ENCODE measurements at regions not wholly inside any gene's neighbourhood (a gene's known extent, or its start where the extent isn't known, plus 50 kb on each side); places are given as distances from the start of the nearest gene placed in this dataset.

GRCh38 chr7:81560708-81561107 is 209.1 kb downstream of the HGF start:
- ATAC-seq, result no peak
- in situ Hi-C loops (cut with HindIII; ENCODE audit: extremely low pct_ligation_motif_present, low pct_unique_long_range_greater_than_20kb), result no loop called here
- H3K27me3 ChIP-seq (ENCODE audit: control insufficient read depth in 1 of 2, insufficient read depth in 2 of 2, low read length in 2 of 2), result no peaks in the 10 kb centered on the region
- no peaks in the 10 kb centered on the region for H3K9me3 ChIP-seq (ENCODE audit: low read length)
- WGBS (ENCODE audit: low lambda C conversion rate), result 34% methylated on average over 5 of the region's 5 CpGs
- no peak for DNase-seq (ENCODE audit: low spot score)
- H2AFZ ChIP-seq (ENCODE audit: low read length), result no peak overlapping the region
- FAIRE-seq, result no peak
- H3K4me1 ChIP-seq (ENCODE audit: insufficient read depth, low read length), result no peaks in the 10 kb centered on the region
- TF ChIP-seq NR0B2 (CRISPR knock-in tag; IDR thresholded peaks at IDR 0.05) (no peak), ZNF430 (CRISPR knock-in tag; IDR thresholded peaks at IDR 0.05) (no peak), TAF1 (CRISPR knock-in tag; IDR thresholded peaks at IDR 0.05) (no peak), ZNF747 (CRISPR knock-in tag; IDR thresholded peaks at IDR 0.05; ENCODE audit: borderline replicate concordance) (no peak), EEA1 (CRISPR knock-in tag; IDR thresholded peaks at IDR 0.05; ENCODE audit: borderline replicate concordance) (no peak), SSRP1 (CRISPR knock-in tag; IDR thresholded peaks at IDR 0.05) (no peak), ATF4 (CRISPR knock-in tag; IDR thresholded peaks at IDR 0.05) (no peak), ZBTB38 (CRISPR knock-in tag; IDR thresholded peaks at IDR 0.05) (no peak)
- no peaks in the 10 kb centered on the region for H3K36me3 ChIP-seq (replicated peaks in 1 of 2; ENCODE audit: control insufficient read depth in 1 of 2, insufficient read depth in 2 of 2, low read length in 2 of 2)
- H3K4me3 ChIP-seq (replicated peaks in 1 of 3; ENCODE audit: insufficient read depth in 1 of 3, low read depth in 2 of 3, low read length in 3 of 3), result no peak overlapping the region
- no peaks in the 10 kb centered on the region for H3K79me2 ChIP-seq (ENCODE audit: insufficient read depth, low read length)
- no peak overlapping the region for H3K9ac ChIP-seq (ENCODE audit: insufficient read depth, low read depth, low read length)
- intact Hi-C loops (cut with micrococcal nuclease; ENCODE audit: unreplicated experiment), result no loop called here
- CTCF ChIA-PET (ENCODE audit: low intra/inter-chr PET ratio, low total read pairs), result no interaction called here
- 0 out of 2 replicates have a peak, but pooled peaks cover 4% of the 10 kb centered on the region for H4K20me1 ChIP-seq (ENCODE audit: insufficient read depth, low read length)
- no peak overlapping the region for H3K27ac ChIP-seq (ENCODE audit: extremely low read length, insufficient read depth, low read length)
- no TSS peak for BruUV-seq (replicated peaks)
- POLR2A ChIA-PET, result no interaction called here
- no peak overlapping the region for H3K4me2 ChIP-seq (ENCODE audit: low read depth, low read length)

- Histone ChIP-seq H3K27ac (ENCODE audit: extremely low read length, insufficient read depth, low read length) (no peak overlapping the region), H3K4me3 (replicated peaks in 1 of 3; ENCODE audit: insufficient read depth in 1 of 3, low read depth in 2 of 3, low read length in 3 of 3) (no peak overlapping the region), H2AFZ (ENCODE audit: low read length) (no peak overlapping the region), H3K9me3 (ENCODE audit: low read length) (no peaks in the 10 kb centered on the region), H3K36me3 (replicated peaks in 1 of 2; ENCODE audit: control insufficient read depth in 1 of 2, insufficient read depth in 2 of 2, low read length in 2 of 2) (no peaks in the 10 kb centered on the region), H3K9ac (ENCODE audit: insufficient read depth, low read depth, low read length) (no peak overlapping the region), H3K79me2 (ENCODE audit: insufficient read depth, low read length) (no peaks in the 10 kb centered on the region), H3K27me3 (ENCODE audit: control insufficient read depth in 1 of 2, insufficient read depth in 2 of 2, low read length in 2 of 2) (no peaks in the 10 kb centered on the region; a peak in 1 of 5 replicates), H3K4me1 (ENCODE audit: insufficient read depth, low read length) (no peaks in the 10 kb centered on the region), H4K20me1 (ENCODE audit: insufficient read depth, low read length) (no peaks in the 10 kb centered on the region), H3K4me2 (ENCODE audit: low read depth, low read length) (no peak overlapping the region)
- FAIRE-seq (no peak), DNase-seq (ENCODE audit: low spot score) (no peak), ATAC-seq (no peak)
- ChIA-PET POLR2A (no interaction called here), CTCF (ENCODE audit: low intra/inter-chr PET ratio, low total read pairs) (no interaction called here)
- intact Hi-C loops (cut with micrococcal nuclease; ENCODE audit: unreplicated experiment), result no loop called here
- TF ChIP-seq U2AF1 (optimal IDR thresholded peaks at IDR 0.05; ENCODE audit: low read depth, low read length), result no peak
- TF ChIP-seq ZNF737 (CRISPR knock-in tag; IDR thresholded peaks at IDR 0.05; ENCODE audit: borderline replicate concordance), result no peak
- TF ChIP-seq ZSCAN25 (CRISPR knock-in tag; IDR thresholded peaks at IDR 0.05), result no peak
- no peak for TF ChIP-seq PRDM4 (CRISPR knock-in tag; IDR thresholded peaks at IDR 0.05; ENCODE audit: borderline replicate concordance)
- no peak for TF ChIP-seq ZNF558 (CRISPR knock-in tag; IDR thresholded peaks at IDR 0.05; ENCODE audit: borderline replicate concordance)
- TF ChIP-seq HMG20A (CRISPR knock-in tag; IDR thresholded peaks at IDR 0.05; ENCODE audit: borderline replicate concordance), result no peak
- TF ChIP-seq YEATS2 (CRISPR knock-in tag; IDR thresholded peaks at IDR 0.05; ENCODE audit: borderline replicate concordance), result no peak
- TF ChIP-seq RBM22 (optimal IDR thresholded peaks at IDR 0.05; ENCODE audit: low read length), result no peak
- no TSS peak for BruUV-seq (replicated peaks)
- WGBS (ENCODE audit: low lambda C conversion rate), result 59% methylated on average over 8 of the region's 8 CpGs
- in situ Hi-C loops (cut with HindIII; ENCODE audit: extremely low pct_ligation_motif_present, low pct_unique_long_range_greater_than_20kb), result no loop called here
Observed at GRCh38 chr7:81549484-81550016, 220.3 kb downstream of the HGF start.

Data from HepG2 (cell line).